COLO668 (cell line): ENCODE measurements at regions not wholly inside any gene's neighbourhood (a gene's known extent, or its start where the extent isn't known, plus 50 kb on each side); places are given as distances from the start of the nearest gene placed in this dataset.
A peak's percentile ranks its signal among the peaks of the same experiment; 100 is the strongest.

Source experiments
- DNase-seq: peaks from one replicate; lab custom pipeline; 2025; ENCODE audit not compliant: unreplicated experiment; lab: John Stamatoyannopoulos, UW

DNA sequence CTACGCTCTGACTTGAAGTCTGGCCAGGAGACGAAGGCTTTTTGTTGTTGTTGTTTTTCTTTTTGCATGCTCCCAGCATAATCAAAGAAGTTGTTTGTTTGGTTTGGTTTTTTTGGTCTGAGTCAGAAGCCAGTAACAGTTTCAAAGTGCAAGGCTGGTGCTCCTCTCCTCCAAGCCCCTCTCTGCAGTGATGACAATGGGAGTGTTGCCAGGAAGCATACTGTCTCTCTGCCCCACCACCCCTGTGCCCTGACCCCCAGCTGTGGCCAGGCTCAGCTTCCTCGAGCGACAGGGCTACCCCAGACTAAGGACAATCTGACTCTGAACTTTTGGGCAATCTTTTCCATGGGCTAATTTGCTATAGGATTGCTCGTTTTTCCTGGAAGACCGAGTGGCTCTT lies 173.8 kb upstream of the PITX1 start:
- DNase-seq, result no peak

DNA sequence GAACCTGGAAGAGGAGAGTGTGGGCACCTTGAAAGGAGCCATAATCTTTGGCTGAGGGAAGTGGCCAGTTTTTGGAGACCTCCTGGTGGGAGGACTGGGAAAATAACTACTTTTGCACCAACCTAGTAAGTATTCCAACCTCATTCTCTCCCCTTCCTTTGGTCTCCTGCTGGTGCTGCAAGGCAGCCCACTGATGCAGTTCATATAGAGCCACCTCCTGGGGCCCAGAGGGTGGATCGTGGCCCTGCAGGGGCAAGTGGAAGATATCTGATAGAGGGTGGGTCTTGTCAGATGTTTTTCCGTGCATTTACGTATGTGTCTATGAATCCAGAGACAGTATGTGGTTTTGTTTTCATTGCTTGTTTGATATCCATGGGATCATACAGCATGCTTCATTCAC lies 172.8 kb upstream of the PITX1 start:
- DNase-seq, result no peak

DNA sequence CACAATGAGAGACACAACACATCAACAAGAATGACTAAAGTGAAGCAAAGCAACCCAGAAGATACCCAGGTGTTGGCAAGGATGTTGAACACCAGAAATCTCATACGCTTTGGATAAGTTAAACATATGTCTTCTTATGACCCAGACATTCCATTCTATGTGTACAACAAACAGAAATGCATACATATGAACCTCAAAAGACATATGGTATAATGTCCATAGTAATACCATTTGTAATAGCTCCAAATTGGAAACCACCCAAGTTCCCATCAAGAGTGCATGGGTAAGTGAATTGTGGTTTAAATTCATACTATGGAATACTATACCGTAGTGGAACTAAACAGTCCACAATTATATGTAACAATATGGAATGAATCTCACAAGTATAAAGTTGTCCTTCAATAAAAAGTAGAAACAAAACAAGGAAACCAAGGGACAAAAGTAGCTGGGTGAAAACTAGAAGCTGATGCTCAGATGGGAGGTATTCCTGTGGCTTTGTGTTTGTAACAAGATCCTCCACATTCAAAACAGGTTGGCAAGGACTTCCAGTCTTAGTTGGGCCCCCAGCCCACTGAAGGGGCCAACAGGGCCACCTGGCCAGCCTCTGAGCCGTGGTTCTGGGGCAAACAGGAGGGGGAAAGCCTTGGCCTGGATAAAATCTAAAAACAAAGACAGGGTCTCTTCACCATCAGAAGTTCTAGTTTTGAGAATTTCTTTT lies 171.8 kb upstream of the PITX1 start:
- DNase-seq, result no peak

DNA sequence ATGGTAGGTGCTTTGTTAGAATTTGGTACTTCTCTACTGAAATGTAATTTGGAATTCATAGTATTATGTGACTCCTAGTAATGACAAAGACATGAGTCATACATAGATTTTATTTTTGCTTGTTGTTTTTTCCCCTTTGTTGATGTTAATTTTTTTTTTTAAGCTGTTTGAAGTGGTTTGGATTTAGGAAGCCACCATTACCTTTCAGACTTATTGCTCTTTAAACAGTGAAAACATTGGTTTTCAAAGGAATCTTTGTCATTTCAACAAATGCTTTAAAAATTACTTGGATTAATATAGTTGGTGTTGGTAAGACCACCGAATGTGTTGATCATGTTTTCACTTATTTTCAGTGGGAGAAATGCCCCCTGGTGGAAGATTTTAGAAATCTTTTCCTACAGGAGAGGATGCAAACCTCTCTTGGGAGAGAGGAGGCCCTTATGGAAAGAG lies 170.1 kb upstream of the PITX1 start:
- DNase-seq, result no peak

DNA sequence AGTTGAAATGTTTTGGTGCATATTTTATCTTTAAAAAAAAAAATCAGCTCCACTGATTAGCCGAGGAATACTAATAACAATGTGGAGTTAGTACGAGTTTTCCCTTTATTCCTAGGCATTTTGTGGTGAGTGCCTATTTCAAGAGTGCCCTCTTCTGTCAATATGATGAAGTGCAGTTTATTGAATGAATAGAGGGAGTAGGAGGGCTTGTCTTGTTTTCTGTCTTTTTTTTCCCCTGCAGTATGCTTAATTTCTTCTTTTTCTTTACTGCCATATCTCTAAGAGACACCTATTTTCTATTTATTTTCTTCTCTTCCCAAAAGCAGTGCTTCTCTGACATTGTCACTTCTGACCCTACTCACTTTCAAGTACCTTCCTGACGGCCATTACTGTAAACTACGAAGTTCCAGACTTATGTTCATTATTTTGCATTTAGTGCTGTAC lies 169.6 kb upstream of the PITX1 start:
- no peak for DNase-seq

DNA sequence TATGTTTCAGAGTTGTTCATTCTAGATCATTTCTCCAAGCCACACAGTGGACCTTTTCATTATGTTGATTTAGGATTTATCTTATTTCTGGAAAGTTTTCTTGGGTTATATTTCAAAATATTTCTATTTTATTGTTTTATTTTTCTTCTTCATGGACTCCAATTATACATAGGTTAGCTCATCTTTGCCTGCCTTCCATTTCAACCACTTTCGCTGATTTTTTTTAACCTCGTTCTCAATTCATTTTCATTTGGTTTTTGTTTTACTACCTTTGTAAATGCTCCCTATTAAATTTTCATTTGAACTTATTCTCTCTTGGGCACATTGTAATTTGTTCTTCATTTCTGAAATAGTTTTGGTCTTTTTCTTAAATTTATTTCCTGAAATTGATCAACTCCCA lies 169.0 kb upstream of the PITX1 start:
- DNase-seq, result no peak

DNA sequence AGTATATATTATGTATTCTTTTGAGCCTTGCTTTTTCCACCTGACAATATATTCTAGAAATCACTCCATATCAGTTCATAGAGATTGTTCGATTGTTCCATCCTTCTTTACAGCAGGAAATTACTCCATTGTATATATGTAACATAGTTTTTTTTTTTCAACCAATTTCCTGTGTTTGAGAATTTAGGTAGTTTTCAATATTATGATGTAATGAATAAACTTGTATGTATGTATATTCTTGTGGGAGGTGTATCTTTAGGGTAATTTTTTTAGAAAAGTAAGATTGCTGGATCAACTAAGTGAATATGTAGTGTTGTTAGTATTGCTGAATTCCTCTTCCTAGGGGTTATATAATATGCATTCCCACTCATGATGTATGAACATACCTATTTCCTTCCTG lies 165.9 kb upstream of the PITX1 start:
- DNase-seq, result no peak

DNA sequence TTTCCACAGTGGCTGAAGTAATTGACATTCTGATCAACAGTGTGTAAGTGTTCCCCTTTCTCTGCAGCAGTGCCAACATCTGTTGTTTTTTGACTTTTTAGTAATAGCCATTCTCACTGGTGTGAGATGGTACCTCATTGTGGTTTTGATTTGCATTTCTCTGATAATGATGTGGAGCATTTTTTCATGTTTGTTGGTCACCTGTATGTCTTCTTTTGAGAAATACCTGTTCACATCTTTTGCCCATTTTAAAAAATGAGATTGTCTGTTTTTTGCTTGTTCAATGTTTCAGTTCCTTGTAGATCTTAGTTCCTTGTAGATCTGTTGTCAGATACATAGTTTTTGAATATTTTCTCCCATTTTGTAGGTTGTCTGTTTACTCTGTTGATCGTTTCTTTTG lies 162.5 kb upstream of the PITX1 start:
- DNase-seq, result no peak

DNA sequence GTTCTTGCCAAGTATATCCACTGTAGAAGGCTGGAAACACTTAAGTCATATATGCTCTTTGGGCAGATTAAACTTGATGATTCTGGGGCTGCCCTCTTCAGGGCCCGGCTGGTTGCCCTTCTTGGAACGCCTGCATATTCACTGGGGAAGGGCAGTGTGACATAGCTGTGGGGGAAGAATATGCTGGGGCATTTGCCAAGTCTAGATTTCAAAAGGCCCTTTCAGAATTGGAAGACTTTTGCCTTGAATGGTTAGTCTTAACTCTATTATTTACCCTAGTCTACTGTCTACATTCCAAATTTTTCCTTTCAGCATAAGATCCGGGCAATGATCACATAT lies 161.2 kb upstream of the PITX1 start:
- DNase-seq, result no peak

DNA sequence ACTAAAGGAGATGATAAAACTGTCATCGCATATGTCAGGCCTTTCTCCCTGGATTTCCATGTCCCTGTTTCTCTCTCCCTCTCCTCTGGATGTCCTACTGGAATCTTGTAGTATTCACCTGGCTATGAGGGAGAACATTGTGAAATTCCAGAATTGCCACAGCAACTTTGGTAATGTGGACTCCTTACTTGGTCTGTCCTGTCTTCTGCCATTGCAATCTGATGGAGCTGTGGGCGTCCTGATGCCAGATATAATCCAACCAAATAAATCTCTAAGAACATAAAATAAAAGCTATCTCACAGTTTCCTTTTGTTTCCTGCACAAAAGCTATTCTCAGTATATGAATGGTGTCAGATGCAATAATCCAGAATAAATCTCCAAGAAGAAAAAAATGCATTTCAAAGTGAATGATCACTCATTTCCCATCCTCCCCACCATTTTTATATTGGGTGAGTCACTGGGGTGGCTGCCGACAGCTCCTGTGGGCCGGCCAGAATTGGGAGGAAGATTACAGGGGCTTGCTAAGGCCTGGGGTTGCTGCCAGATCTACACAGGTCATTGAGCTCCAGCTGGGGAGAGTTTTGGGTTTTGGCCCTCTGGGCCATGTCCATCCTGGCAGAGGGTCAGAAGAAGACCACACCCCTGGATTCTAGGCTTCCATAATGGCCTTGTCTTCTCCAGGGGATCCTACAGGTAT lies 160.7 kb upstream of the PITX1 start:
- DNase-seq, result no peak

DNA sequence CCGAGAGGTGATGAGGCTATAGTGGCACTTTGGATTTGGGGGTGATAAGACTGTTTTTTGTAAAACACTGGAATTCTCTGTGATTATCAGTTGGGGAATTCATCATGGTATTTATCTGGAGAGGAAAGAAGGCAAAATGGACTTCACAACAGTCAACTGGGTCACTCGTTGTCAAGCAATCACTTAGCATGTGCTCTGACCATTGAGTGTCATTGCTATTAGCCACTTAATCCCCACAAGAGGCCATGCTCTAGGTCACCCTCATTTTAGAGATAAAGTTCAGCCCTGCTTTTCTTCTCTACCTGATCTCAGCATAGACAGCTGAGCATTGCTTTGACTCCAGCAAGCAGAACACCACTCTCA lies 160.1 kb upstream of the PITX1 start:
- no peak for DNase-seq

DNA sequence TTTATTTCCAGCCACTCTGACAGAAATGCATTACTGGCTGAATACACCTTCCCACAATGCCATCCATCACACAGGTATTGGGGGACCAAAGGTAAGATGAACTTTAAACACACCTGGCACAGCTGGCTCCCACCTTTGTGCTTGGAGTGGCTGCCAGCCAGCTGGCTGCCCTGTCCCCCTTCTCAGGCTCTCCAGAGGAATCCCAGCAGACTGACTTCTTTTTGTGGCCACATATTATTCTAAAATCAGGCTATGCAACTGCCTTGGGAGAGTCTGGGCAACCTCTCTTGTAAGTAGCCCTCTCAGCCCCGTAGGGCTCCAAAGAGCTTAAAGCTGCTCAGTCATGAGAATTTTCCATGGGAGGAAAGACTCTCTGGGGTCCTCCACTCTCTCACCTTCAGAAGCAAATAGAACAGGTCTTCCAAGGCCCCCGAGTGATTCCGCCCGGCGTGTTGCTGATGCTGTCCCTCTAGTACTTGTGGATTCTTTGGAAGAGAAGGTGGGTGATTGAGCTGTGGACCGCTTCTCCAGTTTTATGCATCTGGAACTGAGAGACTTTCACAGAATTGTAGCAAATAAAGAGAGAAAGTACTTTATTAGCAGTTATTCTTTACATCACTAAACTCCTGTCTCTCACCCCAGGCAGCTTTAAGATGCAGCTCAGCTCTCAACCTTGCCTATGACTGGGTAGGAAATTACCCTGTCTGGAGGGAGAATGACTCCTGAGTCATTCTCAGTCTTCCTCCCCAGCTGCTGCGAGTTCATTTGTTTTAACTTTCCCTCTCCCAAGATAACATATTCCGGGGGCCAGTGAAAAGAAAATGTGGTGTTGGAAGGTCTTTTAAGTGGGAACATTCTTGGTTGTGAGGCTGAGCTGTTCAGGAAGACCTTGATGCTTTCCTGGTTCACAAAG lies 159.4 kb upstream of the PITX1 start:
- DNase-seq, result no peak

DNA sequence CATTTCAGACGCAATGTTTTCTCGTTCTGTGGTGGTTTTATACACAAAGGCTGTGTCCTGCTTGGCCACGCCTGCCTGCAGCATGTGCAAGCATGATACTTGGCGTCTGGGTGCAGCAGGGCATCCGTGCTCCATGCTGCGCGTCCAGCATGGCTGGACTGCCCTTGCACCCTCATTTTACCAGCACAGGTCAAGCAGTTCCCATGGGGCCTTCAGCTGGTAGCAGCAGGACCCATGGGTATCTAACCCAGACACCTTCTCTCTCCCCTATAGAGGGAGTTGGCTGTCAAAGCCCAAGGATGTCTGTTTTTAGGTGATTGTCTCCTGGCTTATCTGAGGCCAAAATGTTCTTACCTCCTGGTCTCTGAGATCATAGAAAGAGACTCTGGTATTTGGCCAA lies 158.3 kb upstream of the PITX1 start:
- no peak for DNase-seq

DNA sequence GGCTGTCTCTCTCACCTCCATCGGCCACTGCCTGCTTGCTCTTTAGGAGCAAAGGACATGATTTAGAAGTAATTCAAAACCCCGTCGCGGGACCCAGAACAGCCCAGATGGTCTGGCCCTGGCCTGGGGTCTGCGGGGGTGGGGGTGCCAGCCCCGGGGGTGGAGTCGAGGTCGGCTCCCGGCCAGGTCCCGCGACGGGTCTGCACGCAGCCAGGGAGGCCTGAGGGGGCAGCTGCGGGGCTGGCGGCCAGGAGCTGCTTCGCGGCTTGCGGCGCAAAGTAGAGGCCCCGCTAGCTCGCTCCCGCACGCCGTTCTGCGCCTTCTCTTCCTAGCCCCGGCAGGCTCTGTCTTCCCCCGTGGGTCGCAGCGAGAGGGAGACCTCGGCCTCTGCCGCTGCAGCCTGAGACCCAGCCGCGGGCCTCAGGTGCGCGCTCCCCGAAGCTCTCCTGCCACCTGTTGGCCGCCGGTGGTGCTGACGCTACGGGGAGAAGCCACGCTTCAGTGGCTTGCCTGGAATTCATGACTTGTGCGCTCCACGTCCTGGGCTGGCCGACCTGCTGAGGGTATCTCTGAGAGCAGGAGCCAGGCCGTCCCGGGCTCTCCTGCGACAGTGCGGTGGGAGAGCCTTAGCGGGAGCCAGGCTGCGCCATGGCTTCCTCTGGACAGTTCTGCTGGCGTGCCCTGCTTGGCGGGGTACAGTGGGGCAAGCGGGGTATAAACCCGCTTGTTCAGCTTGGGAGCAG lies 157.2 kb upstream of the PITX1 start:
- peak; percentile 83 for DNase-seq

DNA sequence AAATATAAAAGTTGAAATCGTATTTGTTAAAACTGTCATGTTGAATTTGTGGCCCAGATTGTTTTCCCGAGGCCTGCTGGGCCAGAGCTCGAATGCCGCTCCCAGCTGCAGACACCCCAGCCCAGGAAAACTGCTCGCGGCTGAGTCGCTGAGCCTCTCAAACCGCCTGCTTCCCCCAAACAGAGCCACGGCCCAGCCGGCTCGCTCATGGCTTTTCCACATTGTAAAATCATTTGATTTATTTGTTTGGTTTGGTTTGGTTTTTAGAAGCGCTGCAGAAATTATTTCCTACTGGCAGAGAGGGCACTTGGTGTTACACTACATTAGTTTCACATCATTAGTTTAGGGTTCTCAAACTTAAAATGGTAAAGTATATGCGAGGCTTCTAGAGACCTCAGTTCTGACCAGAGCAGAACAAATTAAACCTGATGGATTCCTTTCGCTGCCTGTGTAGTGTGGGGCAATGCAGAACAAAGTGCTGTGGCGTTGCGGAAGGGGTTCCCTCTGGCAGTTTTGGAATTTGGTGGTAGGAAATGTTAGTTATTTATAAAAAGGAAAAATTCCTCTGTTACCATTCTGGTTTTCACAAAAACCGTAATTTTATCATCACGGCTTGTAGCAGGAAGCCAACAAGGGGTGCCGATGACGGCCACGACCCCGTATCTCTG lies 156.5 kb upstream of the PITX1 start:
- peak; percentile 21 for DNase-seq

DNA sequence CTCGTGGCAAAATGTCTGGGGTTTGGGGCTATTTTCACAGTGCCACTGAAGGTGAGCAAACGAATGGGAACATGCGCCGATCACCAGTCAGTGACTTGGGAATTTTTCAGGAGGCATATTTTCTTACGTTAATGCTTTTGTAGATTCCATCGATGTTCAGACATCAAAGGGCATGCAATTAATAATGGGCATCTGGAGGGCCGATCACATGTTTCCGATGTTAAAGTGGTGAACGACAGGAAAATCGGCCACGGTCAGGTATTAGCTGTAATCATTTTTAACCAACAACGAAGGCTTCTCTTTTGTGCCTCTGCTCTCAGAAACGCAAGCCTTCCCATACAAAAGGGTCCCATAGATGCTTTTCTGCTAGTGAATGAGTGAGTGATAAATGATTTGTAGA lies 155.0 kb upstream of the PITX1 start:
- DNase-seq, result no peak

DNA sequence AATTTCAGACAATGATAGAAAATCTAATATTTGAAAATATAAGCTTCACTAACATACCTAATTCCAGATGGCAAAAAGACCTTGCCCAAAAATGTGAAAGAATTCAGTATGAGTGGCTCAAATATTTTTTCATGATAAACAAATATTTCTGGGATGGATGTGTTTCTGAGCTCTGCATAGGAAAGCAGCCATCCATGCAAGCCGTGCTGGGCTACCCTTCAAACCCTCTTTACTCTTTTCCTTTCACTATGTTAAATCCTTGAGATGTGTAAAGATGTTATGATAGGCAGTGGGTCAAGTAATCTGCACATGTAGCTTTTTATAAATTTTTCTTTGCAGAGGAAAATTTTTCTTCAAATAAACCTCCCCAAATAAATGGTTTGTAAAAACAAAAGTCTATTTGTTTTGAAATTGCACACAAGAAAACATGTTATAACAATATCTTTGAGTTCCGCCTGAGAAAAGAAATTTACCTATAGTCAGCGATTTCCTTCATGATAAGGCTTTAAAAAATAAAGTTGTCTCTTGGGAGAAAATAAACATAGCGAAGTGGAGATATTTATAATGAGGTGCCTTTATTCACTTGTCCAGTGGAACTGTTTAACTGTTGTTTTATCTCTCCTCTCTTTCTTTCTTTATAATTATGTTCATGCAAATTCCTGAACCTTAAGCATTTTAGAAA lies 154.3 kb upstream of the PITX1 start:
- DNase-seq, result no peak

DNA sequence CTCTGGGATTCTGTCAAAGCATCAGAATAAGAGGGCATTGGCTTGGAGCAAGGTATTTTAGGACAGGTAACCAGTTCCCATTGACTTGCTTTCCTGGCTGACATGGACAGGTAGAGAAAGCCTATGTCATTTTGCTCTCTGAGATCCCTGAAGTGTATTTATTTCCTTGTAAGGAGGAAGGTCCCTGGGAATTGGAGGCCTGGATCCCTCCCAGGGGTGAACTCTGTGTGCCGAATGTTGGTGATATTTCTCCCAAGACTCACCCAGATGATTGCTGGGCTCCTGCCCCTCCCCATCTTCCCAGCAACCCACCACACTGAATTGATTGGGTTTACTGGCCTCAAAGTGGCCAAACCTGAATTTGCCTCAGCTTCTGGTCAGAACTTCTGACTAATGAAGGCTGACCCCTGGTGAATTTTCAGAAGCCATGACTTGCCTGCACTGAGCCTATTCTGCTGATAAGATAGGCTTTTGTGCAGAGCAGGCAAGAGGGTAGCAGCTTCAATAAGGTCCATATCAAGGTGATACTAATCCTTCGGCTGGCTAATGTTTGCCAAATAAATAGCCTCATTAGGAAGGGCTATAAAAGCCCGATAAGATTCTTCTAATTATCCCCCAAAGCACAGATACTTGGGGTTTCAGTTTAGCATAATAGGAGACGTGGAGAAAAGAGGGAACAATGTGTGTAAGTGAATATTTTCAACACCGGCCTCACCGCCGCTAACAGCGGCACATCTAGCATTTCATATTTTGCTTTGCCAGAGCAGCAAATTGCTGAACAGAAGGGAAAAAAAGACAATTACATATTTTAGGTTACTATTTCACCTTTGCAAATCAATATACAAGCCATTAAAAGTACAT lies 152.9 kb upstream of the PITX1 start:
- DNase-seq, result no peak

DNA sequence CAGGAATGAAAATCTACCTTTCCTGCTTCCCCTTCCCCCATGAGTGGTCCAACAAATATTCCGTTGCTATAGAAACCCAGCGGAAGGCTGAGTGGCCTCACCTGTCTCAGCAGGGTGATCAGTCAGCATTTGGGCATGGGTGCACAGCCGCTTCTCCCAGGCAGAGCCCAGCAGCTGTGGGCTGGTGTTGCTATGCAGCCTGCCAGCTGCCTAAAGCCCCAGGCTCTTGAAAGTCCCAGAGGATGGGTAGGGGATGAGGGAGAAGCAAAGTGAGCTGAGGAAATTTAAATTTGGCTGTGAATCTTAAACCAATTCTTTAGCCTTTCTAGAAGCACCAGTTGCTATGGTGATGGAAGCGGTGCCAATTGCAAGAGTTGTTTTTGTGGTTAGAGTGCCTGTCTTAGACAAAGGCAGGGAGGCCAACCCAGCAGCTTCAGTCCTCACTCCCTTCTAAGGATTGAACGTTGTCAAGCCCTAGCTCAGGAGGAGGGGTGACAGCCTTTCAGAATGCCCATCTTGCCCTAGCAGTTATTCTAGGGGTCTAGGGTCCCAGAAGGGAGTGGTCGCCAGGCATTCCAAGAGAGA lies 151.5 kb upstream of the PITX1 start:
- peak; percentile 71 for DNase-seq
